ENCODE measurements at regions not wholly inside any gene's neighbourhood (a gene's known extent, or its start where the extent isn't known, plus 50 kb on each side); places are given as distances from the start of the nearest gene placed in this dataset.

GRCh38 chr19:33879818-33880575 is 83.3 kb downstream of the KCTD15 start:
- Histone ChIP-seq H3K36me3 (ENCODE audit: insufficient read depth, low read length, poor library complexity, severe bottlenecking) (no peaks in the 10 kb centered on the region), H3K27me3 (replicated peaks; ENCODE audit: insufficient read depth, low read depth, low read length, poor library complexity) (no peaks in the 10 kb centered on the region), H3K27ac (ENCODE audit: low read depth, low read length, poor library complexity, severe bottlenecking) (no peak overlapping the region), H3K4me1 (ENCODE audit: insufficient read depth, low read length, poor library complexity, severe bottlenecking) (peaks cover 12% of the 10 kb centered on the region), H3K9me3 (ENCODE audit: low read depth, low read length, poor library complexity, severe bottlenecking) (no peaks in the 10 kb centered on the region), H3K4me3 (ENCODE audit: low read depth, low read length, poor library complexity, severe bottlenecking) (no peak overlapping the region)
- DNase-seq (ENCODE audit: low spot score), result no peak
- intact Hi-C loops (cut with micrococcal nuclease; ENCODE audit: unreplicated experiment), result no loop called here
- POLR2A ChIA-PET (ENCODE audit: low non-redundant PET), result no interaction called here
- CTCF ChIA-PET, result no interaction called here
- TF ChIP-seq EZH2 (IDR thresholded peaks at IDR 0.05; ENCODE audit: borderline replicate concordance, low read depth, low read length, poor library complexity, severe bottlenecking) (no peak), CTCF (conservative IDR thresholded peaks at IDR 0.05; ENCODE audit: low read depth, low read length) (no peak)
- BruUV-seq (replicated peaks), result no TSS peak

- H3K36me3 ChIP-seq (ENCODE audit: insufficient read depth, low read length, poor library complexity, severe bottlenecking), result no peaks in the 10 kb centered on the region
- BruUV-seq (replicated peaks), result no TSS peak
- H3K4me3 ChIP-seq (ENCODE audit: low read depth, low read length, poor library complexity, severe bottlenecking), result no peak overlapping the region
- peak overlapping the region; percentile 10 for H3K27ac ChIP-seq (ENCODE audit: low read depth, low read length, poor library complexity, severe bottlenecking)
- intact Hi-C loops (cut with micrococcal nuclease; ENCODE audit: unreplicated experiment), result no loop called here
- no peaks in the 10 kb centered on the region for H3K9me3 ChIP-seq (ENCODE audit: low read depth, low read length, poor library complexity, severe bottlenecking)
- POLR2A ChIA-PET (ENCODE audit: low non-redundant PET), result no interaction called here
- CTCF ChIA-PET, result no interaction called here
- DNase-seq (ENCODE audit: low spot score), result peak; percentile 55
- peaks cover 12% of the 10 kb centered on the region for H3K4me1 ChIP-seq (ENCODE audit: insufficient read depth, low read length, poor library complexity, severe bottlenecking)
- TF ChIP-seq CTCF (conservative IDR thresholded peaks at IDR 0.05; ENCODE audit: low read depth, low read length) (no peak), EZH2 (IDR thresholded peaks at IDR 0.05; ENCODE audit: borderline replicate concordance, low read depth, low read length, poor library complexity, severe bottlenecking) (no peak)
- H3K27me3 ChIP-seq (replicated peaks; ENCODE audit: insufficient read depth, low read depth, low read length, poor library complexity), result no peaks in the 10 kb centered on the region
Measured at GRCh38 chr19:33883859-33884519, 87.3 kb downstream of the KCTD15 start.

- Histone ChIP-seq H3K27me3 (replicated peaks; ENCODE audit: insufficient read depth, low read depth, low read length, poor library complexity) (no peaks in the 10 kb centered on the region), H3K4me3 (ENCODE audit: low read depth, low read length, poor library complexity, severe bottlenecking) (no peak overlapping the region), H3K4me1 (ENCODE audit: insufficient read depth, low read length, poor library complexity, severe bottlenecking) (peaks cover 12% of the 10 kb centered on the region), H3K9me3 (ENCODE audit: low read depth, low read length, poor library complexity, severe bottlenecking) (no peaks in the 10 kb centered on the region), H3K27ac (ENCODE audit: low read depth, low read length, poor library complexity, severe bottlenecking) (no peak overlapping the region), H3K36me3 (ENCODE audit: insufficient read depth, low read length, poor library complexity, severe bottlenecking) (no peaks in the 10 kb centered on the region)
- ChIA-PET CTCF (interaction anchor here (0.6 kb wide), 1 partner anchor 14 kb away, joined by 5 read pairs; no protein-coding TSS in a partner anchor), POLR2A (ENCODE audit: low non-redundant PET) (no interaction called here)
- intact Hi-C loops (cut with micrococcal nuclease; ENCODE audit: unreplicated experiment), result no loop called here
- TF ChIP-seq EZH2 (IDR thresholded peaks at IDR 0.05; ENCODE audit: borderline replicate concordance, low read depth, low read length, poor library complexity, severe bottlenecking), result no peak
- no peak for TF ChIP-seq CTCF (conservative IDR thresholded peaks at IDR 0.05; ENCODE audit: low read depth, low read length)
- no peak for DNase-seq (ENCODE audit: low spot score)
- BruUV-seq (replicated peaks), result no TSS peak
Measured at GRCh38 chr19:33885236-33885635, 88.6 kb downstream of the KCTD15 start.

Data from A673 (cell line).